ENCODE measurements at regions not wholly inside any gene's neighbourhood (a gene's known extent, or its start where the extent isn't known, plus 50 kb on each side); places are given as distances from the start of the nearest gene placed in this dataset.

GRCh38 chr15:59779110-59779509, 90.0 kb upstream of the BNIP2 start:
- no peak for TF ChIP-seq CTCF (IDR thresholded peaks at IDR 0.05)
- no peak for TF ChIP-seq POLR2A (IDR thresholded peaks at IDR 0.05)

Measured in right lobe of liver (tissue), 4 donors.